ENCODE measurements at regions not wholly inside any gene's neighbourhood (a gene's known extent, or its start where the extent isn't known, plus 50 kb on each side); places are given as distances from the start of the nearest gene placed in this dataset.

- Histone ChIP-seq H2AFZ (ENCODE audit: low read depth, low read length) (no peak overlapping the region), H3K27me3 (ENCODE audit: insufficient read depth, low read depth, low read length) (no peaks in the 10 kb centered on the region), H3K36me3 (ENCODE audit: insufficient read depth, low read length) (no peaks in the 10 kb centered on the region), H3K4me3 (ENCODE audit: low read length) (no peak overlapping the region), H3K9ac (ENCODE audit: low read length) (no peak overlapping the region), H3K9me2 (ENCODE audit: insufficient read depth, low read length) (no peaks in the 10 kb centered on the region), H4K20me1 (ENCODE audit: insufficient read depth) (no peaks in the 10 kb centered on the region), H3K4me2 (ENCODE audit: low read length) (no peak overlapping the region), H3K27ac (ENCODE audit: low read length) (no peak overlapping the region), H3F3A (ENCODE audit: insufficient read depth, low read length, poor library complexity, severe bottlenecking) (no peaks in the 10 kb centered on the region), H3K9me3 (ENCODE audit: low read length) (no peaks in the 10 kb centered on the region), H3K79me2 (replicated peaks; ENCODE audit: insufficient read depth, low read length) (no peaks in the 10 kb centered on the region)
- TF ChIP-seq POLR2AphosphoS5 (IDR thresholded peaks at IDR 0.05) (no peak), RAD21 (conservative IDR thresholded peaks at IDR 0.05) (no peak), CTCF (IDR thresholded peaks at IDR 0.05; ENCODE audit: poor library complexity, severe bottlenecking) (no peak), MXI1 (conservative IDR thresholded peaks at IDR 0.05; ENCODE audit: poor library complexity, severe bottlenecking) (no peak), EZH2 (IDR thresholded peaks at IDR 0.05; ENCODE audit: borderline replicate concordance, insufficient read depth, low read length, poor library complexity, severe bottlenecking) (no peak), EP300 (conservative IDR thresholded peaks at IDR 0.05; ENCODE audit: poor library complexity, severe bottlenecking) (no peak), REST (IDR thresholded peaks at IDR 0.05; ENCODE audit: borderline replicate concordance) (no peak), SMC3 (conservative IDR thresholded peaks at IDR 0.05; ENCODE audit: poor library complexity) (no peak), TAF1 (IDR thresholded peaks at IDR 0.05; ENCODE audit: low read depth) (no peak)
Observed at GRCh38 chr3:95442766-95443165, 1371.6 kb upstream of the EPHA6 start.

- H3F3A ChIP-seq (ENCODE audit: insufficient read depth, low read length, poor library complexity, severe bottlenecking), result no peaks in the 10 kb centered on the region
- no peaks in the 10 kb centered on the region for H4K20me1 ChIP-seq (ENCODE audit: insufficient read depth)
- H2AFZ ChIP-seq (ENCODE audit: low read depth, low read length), result no peak overlapping the region
- no peaks in the 10 kb centered on the region for H3K27me3 ChIP-seq (ENCODE audit: insufficient read depth, low read depth, low read length)
- H3K27ac ChIP-seq (ENCODE audit: low read length), result no peak overlapping the region
- no peaks in the 10 kb centered on the region for H3K36me3 ChIP-seq (ENCODE audit: insufficient read depth, low read length)
- TF ChIP-seq POLR2AphosphoS5 (IDR thresholded peaks at IDR 0.05), result no peak
- TF ChIP-seq REST (IDR thresholded peaks at IDR 0.05; ENCODE audit: borderline replicate concordance), result no peak
- TF ChIP-seq EZH2 (IDR thresholded peaks at IDR 0.05; ENCODE audit: borderline replicate concordance, insufficient read depth, low read length, poor library complexity, severe bottlenecking), result no peak
- TF ChIP-seq RAD21 (conservative IDR thresholded peaks at IDR 0.05), result no peak
- TF ChIP-seq SMC3 (conservative IDR thresholded peaks at IDR 0.05; ENCODE audit: poor library complexity), result no peak
- no peak for TF ChIP-seq TAF1 (IDR thresholded peaks at IDR 0.05; ENCODE audit: low read depth)
- no peak for TF ChIP-seq CTCF (IDR thresholded peaks at IDR 0.05; ENCODE audit: poor library complexity, severe bottlenecking)
- TF ChIP-seq EP300 (conservative IDR thresholded peaks at IDR 0.05; ENCODE audit: poor library complexity, severe bottlenecking), result no peak
- TF ChIP-seq MXI1 (conservative IDR thresholded peaks at IDR 0.05; ENCODE audit: poor library complexity, severe bottlenecking), result no peak
- no peak overlapping the region for H3K4me3 ChIP-seq (ENCODE audit: low read length)
- no peak overlapping the region for H3K9ac ChIP-seq (ENCODE audit: low read length)
- no peak overlapping the region for H3K4me2 ChIP-seq (ENCODE audit: low read length)
- no peaks in the 10 kb centered on the region for H3K79me2 ChIP-seq (replicated peaks; ENCODE audit: insufficient read depth, low read length)
- no peaks in the 10 kb centered on the region for H3K9me3 ChIP-seq (ENCODE audit: low read length)
- H3K9me2 ChIP-seq (ENCODE audit: insufficient read depth, low read length), result no peaks in the 10 kb centered on the region
Observed at GRCh38 chr3:95449841-95450240, 1364.6 kb upstream of the EPHA6 start.
